Tibial artery (tissue), 4 donors: ENCODE measurements at regions not wholly inside any gene's neighbourhood (a gene's known extent, or its start where the extent isn't known, plus 50 kb on each side); places are given as distances from the start of the nearest gene placed in this dataset.

Experiments used
- DNase-seq, 2 donors: peaks; one replicate each; pipeline ENCODE4 v3.0.0-alpha.2; 2019
- H3K27ac ChIP-seq, 2 donors: fragments of 200-600 bp; sonication (generic) in 1 of 2; 1 replicate in 1 of 2; 2 replicates in 1 of 2; pipeline ENCODE4 v1.5.1; 2018 to 2019; ENCODE audit warnings: mild to moderate bottlenecking in 1 of 2
- H3K27me3 ChIP-seq, 2 donors: fragments of 200-600 bp; sonication (generic) in 1 of 2; one replicate each; pipeline versions ENCODE4 v1.5.1 to v1.6.0; 2016 to 2019
- H3K36me3 ChIP-seq, 3 donors: fragments of 200-600 bp; sonication (generic) in 2 of 3; one replicate each; pipeline ENCODE4 v1.5.1; 2016 to 2019; ENCODE audit warnings: mild to moderate bottlenecking in 2 of 3
- H3K4me1 ChIP-seq, 4 donors: fragments of 200-600 bp; sonication (generic) in 2 of 4; 1 replicate in 3 of 4; 2 replicates in 1 of 4; pipeline ENCODE4 v1.5.1; 2016 to 2019
- H3K4me3 ChIP-seq, 2 donors: fragments of 200-600 bp; sonication (generic) in 1 of 2; 1 replicate in 1 of 2; 2 replicates in 1 of 2; pipeline ENCODE4 v1.5.1; 2018 to 2019; ENCODE audit warnings: mild to moderate bottlenecking in 2 of 2
- H3K9me3 ChIP-seq, 3 donors: fragments of 200-600 bp; sonication (generic) in 1 of 3; one replicate each; pipeline ENCODE4 v1.5.1; 2016 to 2019
- CTCF ChIP-seq, 2 experiments: fragments of 200-600 bp in 1 of 2; fragments of 450-650 bp in 1 of 2; IDR thresholded peaks; one replicate each; pipeline ENCODE4 v1.5.1; 2017 to 2019; ENCODE audit warnings: antibody characterized with exemption in 2 of 2, mild to moderate bottlenecking in 1 of 2, moderate library complexity in 1 of 2
- intact Hi-C: fragments of 100-400 bp; cut with DNase I; formaldehyde crosslinking; loops from one replicate; pipeline ENCODE4 v1.15.0; 2023; ENCODE audit warnings: low total_unique reads

DNA sequence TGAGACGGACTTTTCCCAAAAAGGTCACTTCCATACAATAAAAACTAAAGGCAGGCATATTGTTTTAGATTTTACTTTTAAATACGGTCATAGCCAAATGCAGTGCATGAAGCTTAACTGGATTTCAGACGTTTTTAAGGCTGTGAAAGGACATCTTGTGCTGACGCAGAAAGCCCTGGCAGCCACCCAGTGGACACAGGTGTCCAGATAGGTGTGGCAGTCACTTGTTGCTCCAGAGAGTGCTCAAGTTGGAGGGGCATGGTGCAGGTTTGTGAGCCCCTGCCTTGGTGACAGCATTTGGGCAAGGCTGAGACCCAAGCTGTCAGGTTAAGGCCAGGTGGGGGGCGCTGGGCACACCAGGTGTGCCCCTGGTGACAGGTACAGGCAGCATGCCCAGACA is 135.8 kb upstream of the TBL1X start:
- Histone ChIP-seq H3K36me3 (no peaks in the 10 kb centered on the region), H3K4me1 (no peaks in the 10 kb centered on the region), H3K4me3 (no peak overlapping the region), H3K27me3 (no peaks in the 10 kb centered on the region), H3K27ac (no peak overlapping the region), H3K9me3 (no peaks in the 10 kb centered on the region)
- no peak for TF ChIP-seq CTCF (IDR thresholded peaks at IDR 0.05)
- DNase-seq, result no peak
- intact Hi-C loops, result no loop called here

DNA sequence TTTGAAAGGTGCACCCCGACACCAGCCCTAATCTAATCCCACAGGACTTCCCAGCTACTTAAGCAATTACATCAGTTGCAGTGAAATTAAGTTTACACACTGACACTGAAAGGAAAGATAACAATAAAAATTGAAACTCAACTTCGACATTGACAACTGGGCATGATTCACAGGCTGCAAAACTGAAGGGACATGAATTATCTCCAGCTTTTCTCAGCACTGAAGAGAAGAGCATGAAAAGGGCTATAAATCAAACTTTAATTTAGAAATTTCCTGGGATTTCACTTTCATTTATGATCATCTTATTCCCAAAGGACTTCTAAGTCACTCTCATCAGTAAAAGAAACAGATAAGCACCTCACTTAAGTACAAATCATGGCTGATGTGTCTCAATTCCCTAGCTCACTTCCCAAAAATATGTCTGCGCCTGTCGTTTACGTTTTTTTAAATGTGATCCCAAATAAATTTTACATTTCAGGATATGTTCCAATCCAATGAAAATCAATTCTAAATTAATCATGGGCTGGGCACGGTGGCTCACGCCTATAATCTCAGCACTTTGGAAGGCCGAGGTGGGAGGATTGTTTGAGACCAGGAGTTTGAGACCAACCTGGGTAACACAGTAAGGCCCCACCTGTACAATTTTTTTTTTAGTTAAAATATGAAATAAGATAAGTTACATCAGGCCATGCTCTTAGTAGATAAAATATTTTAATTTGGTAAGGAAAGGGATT is 134.4 kb upstream of the TBL1X start:
- Histone ChIP-seq H3K36me3 (no peaks in the 10 kb centered on the region), H3K9me3 (no peaks in the 10 kb centered on the region), H3K4me3 (no peak overlapping the region), H3K4me1 (peaks cover 0 to 5% (median 0%) of the 10 kb centered on the region in 4 donors), H3K27ac (no peak overlapping the region), H3K27me3 (no peaks in the 10 kb centered on the region)
- intact Hi-C loops, result no loop called here
- DNase-seq, result no peak
- no peak for TF ChIP-seq CTCF (IDR thresholded peaks at IDR 0.05)

DNA sequence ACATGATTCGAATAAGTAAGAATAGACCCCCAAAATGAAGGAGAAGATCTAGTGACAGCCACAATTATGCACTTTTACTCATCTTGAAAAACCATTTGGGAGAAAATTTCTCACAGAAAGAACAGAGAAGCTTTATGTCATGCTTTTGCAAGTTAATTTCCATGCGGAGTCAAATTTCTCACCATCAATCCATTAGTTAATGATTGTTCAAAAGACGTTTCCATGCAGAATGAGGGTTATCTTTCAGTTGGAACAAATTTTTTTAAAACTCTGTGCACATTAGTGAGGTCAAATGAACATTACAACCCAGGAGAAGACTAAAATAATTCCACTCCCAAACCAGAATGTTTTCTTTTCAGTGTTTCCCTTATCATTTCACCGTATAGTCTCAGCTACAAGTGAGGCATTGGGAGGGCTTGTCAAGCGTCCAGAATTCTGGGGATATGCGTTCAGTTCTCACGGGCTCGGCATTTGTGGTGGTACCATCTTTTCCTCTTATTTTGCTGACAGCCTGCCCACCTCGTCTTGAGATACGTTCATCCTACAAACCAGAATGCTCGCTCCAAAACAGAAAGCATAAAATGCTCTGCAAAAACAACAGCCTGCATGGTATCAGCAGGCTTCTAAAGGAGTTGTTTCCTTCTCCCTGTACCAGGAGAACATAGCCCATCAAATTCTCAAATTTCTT is 130.8 kb upstream of the TBL1X start:
- Histone ChIP-seq H3K27me3 (no peaks in the 10 kb centered on the region), H3K27ac (peak overlapping the region in 1 of 2 donors; percentile 30), H3K36me3 (no peaks in the 10 kb centered on the region), H3K4me1 (peaks cover 0 to 13% (median 0%) of the 10 kb centered on the region in 4 donors), H3K9me3 (no peaks in the 10 kb centered on the region), H3K4me3 (no peak overlapping the region)
- intact Hi-C loops, result no loop called here
- DNase-seq, result no peak
- TF ChIP-seq CTCF (IDR thresholded peaks at IDR 0.05), result no peak

DNA sequence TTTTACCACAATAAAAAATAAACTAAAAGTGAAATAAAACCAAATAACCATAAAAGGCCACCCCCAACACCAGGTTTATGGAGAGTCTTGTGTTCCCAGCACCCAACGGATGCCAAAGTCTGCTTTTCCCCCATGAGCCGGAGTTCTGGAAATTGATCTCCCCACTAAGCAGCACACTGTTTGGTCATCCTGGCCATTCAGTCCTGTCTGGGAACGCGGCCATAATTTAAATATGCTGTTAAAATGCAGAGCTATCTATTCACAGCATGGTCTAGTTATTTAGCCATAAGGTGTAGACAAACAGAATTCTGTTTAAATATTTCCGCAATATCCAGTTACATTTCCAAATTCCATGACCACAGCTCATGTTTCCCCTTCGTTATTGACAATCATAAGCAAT is 129.6 kb upstream of the TBL1X start:
- intact Hi-C loops, result no loop called here
- Histone ChIP-seq H3K36me3 (no peaks in the 10 kb centered on the region), H3K4me3 (no peak overlapping the region), H3K27ac (no peak overlapping the region), H3K27me3 (no peaks in the 10 kb centered on the region), H3K4me1 (peaks cover 0 to 18% (median 4%) of the 10 kb centered on the region in 4 donors), H3K9me3 (no peaks in the 10 kb centered on the region)
- no peak for DNase-seq
- no peak for TF ChIP-seq CTCF (IDR thresholded peaks at IDR 0.05)

DNA sequence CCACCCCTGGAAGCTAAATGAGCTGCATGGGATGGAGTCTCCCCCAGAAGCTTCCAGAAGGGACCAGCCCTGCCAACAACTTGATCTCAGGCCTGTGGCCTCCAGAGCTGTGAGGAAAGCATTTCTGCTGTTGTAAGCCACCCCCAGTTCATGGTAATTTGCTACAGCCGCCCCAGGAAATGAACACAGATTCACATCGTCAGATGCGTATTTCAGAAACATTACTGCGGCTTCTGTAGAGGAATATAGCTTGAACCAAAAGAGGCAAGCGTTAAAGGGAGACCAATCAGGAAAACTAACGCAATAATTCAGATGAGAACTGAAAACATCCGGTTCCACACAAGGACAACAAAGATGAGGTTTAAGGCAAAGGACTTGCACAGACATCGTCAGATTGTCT is 128.4 kb upstream of the TBL1X start:
- intact Hi-C loops, result no loop called here
- H3K9me3 ChIP-seq, result no peaks in the 10 kb centered on the region
- H3K4me1 ChIP-seq, result peaks cover 5 to 30% (median 14%) of the 10 kb centered on the region in 4 donors
- no peak overlapping the region for H3K27ac ChIP-seq
- no peak overlapping the region for H3K4me3 ChIP-seq
- DNase-seq, result no peak
- no peaks in the 10 kb centered on the region for H3K27me3 ChIP-seq
- no peak for TF ChIP-seq CTCF (IDR thresholded peaks at IDR 0.05)
- H3K36me3 ChIP-seq, result no peaks in the 10 kb centered on the region
